GM23338 (cell line): ENCODE measurements at regions not wholly inside any gene's neighbourhood (a gene's known extent, or its start where the extent isn't known, plus 50 kb on each side); places are given as distances from the start of the nearest gene placed in this dataset.

Experiments used
- ATAC-seq: fragments of 200-7000 bp; cut with Tn5 transposase; 3 replicates; pipeline ENCODE4 v1.9.1; 2020
- DNase-seq: peaks from one replicate; pipeline ENCODE4 v3.0.0-alpha.2; 2015; ENCODE audit warnings: low spot score
- H2AFZ ChIP-seq: fragments of 200-600 bp; sonication (generic); 2 replicates; pipeline ENCODE4 v1.8.0; 2016; ENCODE audit warnings: antibody characterized with exemption, mild to moderate bottlenecking, moderate library complexity
- H3F3A ChIP-seq: fragments of 200-600 bp; sonication (generic); replicated peaks from 2 replicates; pipeline ENCODE4 v1.8.0; 2017; ENCODE audit warnings: antibody characterized with exemption, mixed run types, low read depth
- H3K27ac ChIP-seq: fragments of 200-600 bp; sonication (generic); 2 replicates; pipeline ENCODE4 v1.6.1; 2016; ENCODE audit warnings: low read depth
- H3K27me3 ChIP-seq: fragments of 200-600 bp; sonication (generic); 2 replicates; pipeline ENCODE4 v1.8.0; 2016; ENCODE audit warnings: mild to moderate bottlenecking, mixed run types, moderate library complexity; ENCODE audit not compliant: insufficient read depth
- H3K36me3 ChIP-seq: fragments of 200-600 bp; sonication (generic); 2 replicates; pipeline ENCODE4 v1.8.0; 2016; ENCODE audit warnings: mild to moderate bottlenecking; ENCODE audit not compliant: insufficient read depth
- H3K4me1 ChIP-seq: fragments of 200-600 bp; sonication (generic); 2 replicates; pipeline ENCODE4 v1.8.0; 2016; ENCODE audit warnings: mild to moderate bottlenecking, moderate library complexity; ENCODE audit not compliant: insufficient read depth
- H3K4me2 ChIP-seq: fragments of 200-600 bp; sonication (generic); 2 replicates; pipeline ENCODE4 v1.7.1; 2017; ENCODE audit warnings: mixed run types
- H3K4me3 ChIP-seq: fragments of 200-600 bp; sonication (generic); 2 replicates; pipeline ENCODE4 v1.6.1; 2016; ENCODE audit warnings: mixed run types
- H3K79me2 ChIP-seq: fragments of 200-600 bp; sonication (generic); replicated peaks from 2 replicates; pipeline ENCODE4 v1.8.0; 2017; ENCODE audit warnings: mild to moderate bottlenecking; ENCODE audit not compliant: insufficient read depth
- H3K9me2 ChIP-seq: fragments of 200-600 bp; sonication (generic); 2 replicates; pipeline ENCODE4 v1.8.0; 2017; ENCODE audit not compliant: insufficient read depth
- H4K20me1 ChIP-seq: fragments of 200-600 bp; sonication (generic); replicated peaks from 2 replicates; pipeline ENCODE4 v1.8.0; 2017; ENCODE audit warnings: mild to moderate bottlenecking; ENCODE audit not compliant: insufficient read depth
- H3K27ac Mint-ChIP-seq: 2 replicates; pipeline ENCODE4 v1.8.0; 2020; ENCODE audit warnings: inconsistent platforms, mild to moderate bottlenecking, moderate library complexity, mixed read lengths
- H3K27me3 Mint-ChIP-seq: 3 replicates; pipeline ENCODE4 v1.8.0; 2022; ENCODE audit warnings: low read depth, mild to moderate bottlenecking, moderate library complexity, mixed read lengths, inconsistent platforms; ENCODE audit not compliant: insufficient read depth, poor library complexity
- H3K36me3 Mint-ChIP-seq: 3 replicates; pipeline ENCODE4 v1.8.0; 2021; ENCODE audit warnings: low read depth, mild to moderate bottlenecking, inconsistent platforms, moderate library complexity, mixed read lengths
- H3K4me1 Mint-ChIP-seq: 3 replicates; pipeline ENCODE4 v1.8.0; 2020; ENCODE audit warnings: mild to moderate bottlenecking, inconsistent platforms, mixed read lengths
- H3K4me3 Mint-ChIP-seq: 3 replicates; pipeline ENCODE4 v1.8.0; 2021; ENCODE audit warnings: moderate library complexity, mild to moderate bottlenecking, inconsistent platforms, mixed read lengths
- H3K9me3 Mint-ChIP-seq: 3 replicates; pipeline ENCODE4 v1.8.0; 2020; ENCODE audit warnings: moderate library complexity, mild to moderate bottlenecking, inconsistent platforms, mixed read lengths
- CREB1 ChIP-seq: fragments of 250-450 bp; sonication (Bioruptor Pico); IDR thresholded peaks from 2 replicates; pipeline ENCODE4 v1.5.0; 2020; ENCODE audit warnings: low read depth, mild to moderate bottlenecking, moderate library complexity
- EZH2 ChIP-seq: fragments of 200-600 bp; sonication (generic); IDR thresholded peaks from one replicate; pipeline ENCODE4 v1.8.0; 2017; ENCODE audit warnings: antibody characterized with exemption, mild to moderate bottlenecking, low read depth; ENCODE audit not compliant: unreplicated experiment
- EZH2phosphoT487 ChIP-seq: fragments of 200-600 bp; sonication (generic); IDR thresholded peaks from one replicate; pipeline ENCODE4 v1.8.1; 2018; ENCODE audit warnings: antibody characterized with exemption; ENCODE audit not compliant: unreplicated experiment
- NANOG ChIP-seq: IDR thresholded peaks from 2 replicates; pipeline ENCODE4 v1.6.1; 2016; ENCODE audit warnings: antibody characterized with exemption, borderline replicate concordance
- POLR2AphosphoS5 ChIP-seq: IDR thresholded peaks from 2 replicates; pipeline ENCODE4 v1.6.1; 2016; ENCODE audit warnings: antibody characterized with exemption, low read depth
- ZNF114 ChIP-seq: fragments of 250-450 bp; sonication (Bioruptor Pico); IDR thresholded peaks from 2 replicates; pipeline ENCODE4 v1.5.0; 2020; ENCODE audit warnings: mild to moderate bottlenecking, moderate library complexity
- TF ChIP-seq, protein P1 (sequence below): IDR thresholded peaks from 2 replicates; pipeline ENCODE4 v1.6.1; 2016; ENCODE audit warnings: antibody characterized with exemption
- TF ChIP-seq, protein P2 (sequence below), 2 experiments: fragments of 200-600 bp in 1 of 2; sonication (generic) in 1 of 2; conservative IDR thresholded peaks; 2 replicates each; pipeline versions ENCODE4 v1.5.1 to v1.6.1; 2016 to 2017; ENCODE audit warnings: antibody characterized with exemption in 2 of 2, low read depth in 2 of 2, mild to moderate bottlenecking in 2 of 2, moderate library complexity in 1 of 2
- TF ChIP-seq, protein P3 (sequence below): fragments of 250-450 bp; sonication (Bioruptor Pico); IDR thresholded peaks from 2 replicates; pipeline ENCODE4 v1.5.0; 2020; ENCODE audit warnings: mild to moderate bottlenecking, moderate library complexity

DNA sequence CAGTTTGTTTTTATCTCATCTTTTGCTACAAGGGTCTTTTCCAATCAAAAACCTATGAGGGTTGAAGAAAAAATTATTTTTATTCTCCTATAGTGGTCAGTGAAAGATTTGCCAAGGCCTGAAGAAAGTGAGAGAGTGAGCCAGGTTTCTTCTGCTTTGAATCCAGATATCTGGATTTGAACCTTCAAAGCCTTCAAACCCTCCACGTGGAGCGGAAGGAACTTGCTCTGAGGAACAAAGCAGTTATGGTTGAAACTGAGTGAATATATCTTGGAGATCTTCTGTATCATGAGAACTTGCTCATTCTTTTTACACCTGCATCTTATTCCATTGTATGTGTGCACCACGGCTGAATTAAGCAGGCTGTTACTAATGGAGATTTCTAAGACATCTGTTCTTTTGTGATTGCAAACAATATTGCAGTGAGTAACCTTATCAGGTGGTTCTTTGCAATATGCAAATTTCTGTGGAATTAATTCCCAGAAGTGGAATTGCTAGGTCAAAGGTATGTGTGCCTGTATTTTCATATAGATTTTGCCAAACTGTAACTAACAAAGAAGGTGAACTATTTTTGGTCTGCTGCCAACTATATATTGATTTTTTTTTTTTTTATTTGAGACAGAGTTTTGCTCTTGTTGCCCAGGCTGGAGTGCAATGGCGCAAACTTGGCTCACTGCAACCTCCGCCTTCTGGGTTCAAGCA, 147.9 kb downstream of the B3GNT2 start:
- Histone ChIP-seq H3K9me2 (0 out of 2 replicates have a peak, but pooled peaks cover 18% of the 10 kb centered on the region), H3K27me3 (no peaks in the 10 kb centered on the region), H4K20me1 (no peaks in the 10 kb centered on the region), H2AFZ (no peak overlapping the region), H3K4me2 (no peak overlapping the region), H3K79me2 (no peaks in the 10 kb centered on the region), H3K4me1 (peaks cover 12% of the 10 kb centered on the region), H3F3A (no peaks in the 10 kb centered on the region), H3K27ac (no peak overlapping the region), H3K36me3 (no peaks in the 10 kb centered on the region), H3K4me3 (no peak overlapping the region)
- Mint-ChIP-seq H3K4me3 (no peak overlapping the region), H3K4me1 (peaks cover 11% of the 10 kb centered on the region), H3K9me3 (no peaks in the 10 kb centered on the region), H3K27ac (no peak overlapping the region), H3K27me3 (peaks cover 4% of the 10 kb centered on the region), H3K36me3 (no peaks in the 10 kb centered on the region; the same call in 2 of the 3 replicates)
- TF ChIP-seq EZH2phosphoT487 (no peak), POLR2AphosphoS5 (no peak), NANOG (no peak), ZNF114 (CRISPR knock-in tag) (no peak), EZH2 (no peak), CREB1 (no peak)
- TF ChIP-seq, protein P1, sequence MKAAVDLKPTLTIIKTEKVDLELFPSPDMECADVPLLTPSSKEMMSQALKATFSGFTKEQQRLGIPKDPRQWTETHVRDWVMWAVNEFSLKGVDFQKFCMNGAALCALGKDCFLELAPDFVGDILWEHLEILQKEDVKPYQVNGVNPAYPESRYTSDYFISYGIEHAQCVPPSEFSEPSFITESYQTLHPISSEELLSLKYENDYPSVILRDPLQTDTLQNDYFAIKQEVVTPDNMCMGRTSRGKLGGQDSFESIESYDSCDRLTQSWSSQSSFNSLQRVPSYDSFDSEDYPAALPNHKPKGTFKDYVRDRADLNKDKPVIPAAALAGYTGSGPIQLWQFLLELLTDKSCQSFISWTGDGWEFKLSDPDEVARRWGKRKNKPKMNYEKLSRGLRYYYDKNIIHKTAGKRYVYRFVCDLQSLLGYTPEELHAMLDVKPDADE: no peak
- TF ChIP-seq, protein P2, sequence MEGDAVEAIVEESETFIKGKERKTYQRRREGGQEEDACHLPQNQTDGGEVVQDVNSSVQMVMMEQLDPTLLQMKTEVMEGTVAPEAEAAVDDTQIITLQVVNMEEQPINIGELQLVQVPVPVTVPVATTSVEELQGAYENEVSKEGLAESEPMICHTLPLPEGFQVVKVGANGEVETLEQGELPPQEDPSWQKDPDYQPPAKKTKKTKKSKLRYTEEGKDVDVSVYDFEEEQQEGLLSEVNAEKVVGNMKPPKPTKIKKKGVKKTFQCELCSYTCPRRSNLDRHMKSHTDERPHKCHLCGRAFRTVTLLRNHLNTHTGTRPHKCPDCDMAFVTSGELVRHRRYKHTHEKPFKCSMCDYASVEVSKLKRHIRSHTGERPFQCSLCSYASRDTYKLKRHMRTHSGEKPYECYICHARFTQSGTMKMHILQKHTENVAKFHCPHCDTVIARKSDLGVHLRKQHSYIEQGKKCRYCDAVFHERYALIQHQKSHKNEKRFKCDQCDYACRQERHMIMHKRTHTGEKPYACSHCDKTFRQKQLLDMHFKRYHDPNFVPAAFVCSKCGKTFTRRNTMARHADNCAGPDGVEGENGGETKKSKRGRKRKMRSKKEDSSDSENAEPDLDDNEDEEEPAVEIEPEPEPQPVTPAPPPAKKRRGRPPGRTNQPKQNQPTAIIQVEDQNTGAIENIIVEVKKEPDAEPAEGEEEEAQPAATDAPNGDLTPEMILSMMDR (conservative IDR thresholded peaks at IDR 0.05; ENCODE audit: low read depth in 2 of 2): no peak
- TF ChIP-seq, protein P3, sequence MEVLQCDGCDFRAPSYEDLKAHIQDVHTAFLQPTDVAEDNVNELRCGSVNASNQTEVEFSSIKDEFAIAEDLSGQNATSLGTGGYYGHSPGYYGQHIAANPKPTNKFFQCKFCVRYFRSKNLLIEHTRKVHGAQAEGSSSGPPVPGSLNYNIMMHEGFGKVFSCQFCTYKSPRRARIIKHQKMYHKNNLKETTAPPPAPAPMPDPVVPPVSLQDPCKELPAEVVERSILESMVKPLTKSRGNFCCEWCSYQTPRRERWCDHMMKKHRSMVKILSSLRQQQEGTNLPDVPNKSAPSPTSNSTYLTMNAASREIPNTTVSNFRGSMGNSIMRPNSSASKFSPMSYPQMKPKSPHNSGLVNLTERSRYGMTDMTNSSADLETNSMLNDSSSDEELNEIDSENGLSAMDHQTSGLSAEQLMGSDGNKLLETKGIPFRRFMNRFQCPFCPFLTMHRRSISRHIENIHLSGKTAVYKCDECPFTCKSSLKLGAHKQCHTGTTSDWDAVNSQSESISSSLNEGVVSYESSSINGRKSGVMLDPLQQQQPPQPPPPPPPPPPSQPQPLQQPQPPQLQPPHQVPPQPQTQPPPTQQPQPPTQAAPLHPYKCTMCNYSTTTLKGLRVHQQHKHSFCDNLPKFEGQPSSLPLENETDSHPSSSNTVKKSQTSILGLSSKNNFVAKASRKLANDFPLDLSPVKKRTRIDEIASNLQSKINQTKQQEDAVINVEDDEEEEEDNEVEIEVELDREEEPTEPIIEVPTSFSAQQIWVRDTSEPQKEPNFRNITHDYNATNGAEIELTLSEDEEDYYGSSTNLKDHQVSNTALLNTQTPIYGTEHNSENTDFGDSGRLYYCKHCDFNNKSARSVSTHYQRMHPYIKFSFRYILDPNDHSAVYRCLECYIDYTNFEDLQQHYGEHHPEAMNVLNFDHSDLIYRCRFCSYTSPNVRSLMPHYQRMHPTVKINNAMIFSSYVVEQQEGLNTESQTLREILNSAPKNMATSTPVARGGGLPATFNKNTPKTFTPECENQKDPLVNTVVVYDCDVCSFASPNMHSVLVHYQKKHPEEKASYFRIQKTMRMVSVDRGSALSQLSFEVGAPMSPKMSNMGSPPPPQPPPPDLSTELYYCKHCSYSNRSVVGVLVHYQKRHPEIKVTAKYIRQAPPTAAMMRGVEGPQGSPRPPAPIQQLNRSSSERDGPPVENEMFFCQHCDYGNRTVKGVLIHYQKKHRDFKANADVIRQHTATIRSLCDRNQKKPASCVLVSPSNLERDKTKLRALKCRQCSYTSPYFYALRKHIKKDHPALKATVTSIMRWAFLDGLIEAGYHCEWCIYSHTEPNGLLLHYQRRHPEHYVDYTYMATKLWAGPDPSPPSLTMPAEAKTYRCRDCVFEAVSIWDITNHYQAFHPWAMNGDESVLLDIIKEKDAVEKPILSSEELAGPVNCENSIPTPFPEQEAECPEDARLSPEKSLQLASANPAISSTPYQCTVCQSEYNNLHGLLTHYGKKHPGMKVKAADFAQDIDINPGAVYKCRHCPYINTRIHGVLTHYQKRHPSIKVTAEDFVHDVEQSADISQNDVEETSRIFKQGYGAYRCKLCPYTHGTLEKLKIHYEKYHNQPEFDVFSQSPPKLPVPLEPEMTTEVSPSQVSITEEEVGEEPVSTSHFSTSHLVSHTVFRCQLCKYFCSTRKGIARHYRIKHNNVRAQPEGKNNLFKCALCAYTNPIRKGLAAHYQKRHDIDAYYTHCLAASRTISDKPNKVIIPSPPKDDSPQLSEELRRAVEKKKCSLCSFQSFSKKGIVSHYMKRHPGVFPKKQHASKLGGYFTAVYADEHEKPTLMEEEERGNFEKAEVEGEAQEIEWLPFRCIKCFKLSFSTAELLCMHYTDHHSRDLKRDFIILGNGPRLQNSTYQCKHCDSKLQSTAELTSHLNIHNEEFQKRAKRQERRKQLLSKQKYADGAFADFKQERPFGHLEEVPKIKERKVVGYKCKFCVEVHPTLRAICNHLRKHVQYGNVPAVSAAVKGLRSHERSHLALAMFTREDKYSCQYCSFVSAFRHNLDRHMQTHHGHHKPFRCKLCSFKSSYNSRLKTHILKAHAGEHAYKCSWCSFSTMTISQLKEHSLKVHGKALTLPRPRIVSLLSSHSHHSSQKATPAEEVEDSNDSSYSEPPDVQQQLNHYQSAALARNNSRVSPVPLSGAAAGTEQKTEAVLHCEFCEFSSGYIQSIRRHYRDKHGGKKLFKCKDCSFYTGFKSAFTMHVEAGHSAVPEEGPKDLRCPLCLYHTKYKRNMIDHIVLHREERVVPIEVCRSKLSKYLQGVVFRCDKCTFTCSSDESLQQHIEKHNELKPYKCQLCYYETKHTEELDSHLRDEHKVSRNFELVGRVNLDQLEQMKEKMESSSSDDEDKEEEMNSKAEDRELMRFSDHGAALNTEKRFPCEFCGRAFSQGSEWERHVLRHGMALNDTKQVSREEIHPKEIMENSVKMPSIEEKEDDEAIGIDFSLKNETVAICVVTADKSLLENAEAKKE (CRISPR knock-in tag): no peak
- DNase-seq: no peak
- ATAC-seq: no peak
